NCI-H748 (cell line): ENCODE measurements at regions not wholly inside any gene's neighbourhood (a gene's known extent, or its start where the extent isn't known, plus 50 kb on each side); places are given as distances from the start of the nearest gene placed in this dataset.

Experiments used
- DNase-seq: peaks from one replicate; lab custom pipeline; 2025; ENCODE audit not compliant: unreplicated experiment; lab: John Stamatoyannopoulos, UW

DNA sequence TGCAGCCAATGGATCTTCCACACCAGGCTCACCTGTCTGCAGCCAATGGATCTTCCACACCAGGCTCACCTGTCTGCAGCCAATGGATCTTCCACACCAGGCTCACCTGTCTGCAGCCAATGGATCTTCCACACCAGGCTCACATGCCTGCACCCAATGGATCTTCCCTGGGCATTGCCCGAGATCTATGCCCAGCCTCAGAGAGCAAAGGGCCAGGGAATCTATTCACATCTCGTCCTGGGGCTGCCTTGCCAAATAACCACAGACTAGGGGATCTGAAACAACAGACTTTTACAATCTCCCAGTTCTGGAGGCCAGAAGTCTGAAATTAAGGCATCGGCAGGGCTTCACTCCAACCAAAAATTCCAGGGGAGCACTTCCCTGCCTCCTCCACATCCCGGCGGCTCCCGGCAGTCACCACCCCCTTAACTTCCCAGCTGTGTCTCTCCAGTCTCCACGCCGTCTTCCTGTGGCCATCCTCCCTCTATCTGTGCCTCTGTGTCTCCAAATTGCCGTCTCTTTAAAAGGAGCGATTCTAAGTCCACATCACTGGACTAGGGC, 92.4 kb upstream of the PPP2R2D start:
- DNase-seq = no peak

DNA sequence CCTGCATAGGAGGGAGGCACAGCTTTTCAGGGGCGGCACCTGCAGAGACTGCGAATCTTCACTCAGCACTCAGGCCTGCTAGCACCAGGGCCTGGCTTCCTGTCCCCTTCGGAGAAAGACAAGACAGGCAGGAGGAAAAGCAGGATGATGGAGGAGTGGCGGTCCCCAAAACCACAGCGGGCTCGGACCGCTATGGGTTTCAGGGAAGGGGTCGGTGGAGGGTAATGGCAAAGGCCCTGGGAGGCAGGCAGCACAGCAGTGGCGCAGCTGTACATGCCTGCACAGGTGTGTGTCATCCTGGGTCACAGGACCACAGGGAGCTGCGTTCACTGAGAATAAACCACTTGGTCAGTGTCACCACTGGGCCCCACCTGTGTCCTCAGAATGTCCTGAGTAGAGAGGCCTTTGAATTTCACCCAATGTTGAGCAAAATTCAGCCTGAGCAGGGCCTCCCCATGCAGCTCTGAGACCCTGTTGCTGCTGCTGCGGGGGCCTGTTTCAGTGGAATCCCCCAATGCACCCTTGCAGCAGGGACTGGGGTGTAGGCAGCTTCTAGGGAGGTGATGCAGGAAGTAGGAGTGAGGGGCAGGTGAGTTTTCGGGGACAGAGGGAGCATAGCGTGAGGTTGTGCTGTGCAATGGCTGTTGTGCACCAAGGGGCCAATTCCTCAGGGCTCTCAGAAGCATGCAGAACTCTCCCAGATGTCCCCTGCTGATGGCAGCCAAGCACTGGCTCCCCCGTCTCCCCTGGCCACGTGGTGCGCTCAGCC, 90.6 kb upstream of the PPP2R2D start:
- DNase-seq = no peak

DNA sequence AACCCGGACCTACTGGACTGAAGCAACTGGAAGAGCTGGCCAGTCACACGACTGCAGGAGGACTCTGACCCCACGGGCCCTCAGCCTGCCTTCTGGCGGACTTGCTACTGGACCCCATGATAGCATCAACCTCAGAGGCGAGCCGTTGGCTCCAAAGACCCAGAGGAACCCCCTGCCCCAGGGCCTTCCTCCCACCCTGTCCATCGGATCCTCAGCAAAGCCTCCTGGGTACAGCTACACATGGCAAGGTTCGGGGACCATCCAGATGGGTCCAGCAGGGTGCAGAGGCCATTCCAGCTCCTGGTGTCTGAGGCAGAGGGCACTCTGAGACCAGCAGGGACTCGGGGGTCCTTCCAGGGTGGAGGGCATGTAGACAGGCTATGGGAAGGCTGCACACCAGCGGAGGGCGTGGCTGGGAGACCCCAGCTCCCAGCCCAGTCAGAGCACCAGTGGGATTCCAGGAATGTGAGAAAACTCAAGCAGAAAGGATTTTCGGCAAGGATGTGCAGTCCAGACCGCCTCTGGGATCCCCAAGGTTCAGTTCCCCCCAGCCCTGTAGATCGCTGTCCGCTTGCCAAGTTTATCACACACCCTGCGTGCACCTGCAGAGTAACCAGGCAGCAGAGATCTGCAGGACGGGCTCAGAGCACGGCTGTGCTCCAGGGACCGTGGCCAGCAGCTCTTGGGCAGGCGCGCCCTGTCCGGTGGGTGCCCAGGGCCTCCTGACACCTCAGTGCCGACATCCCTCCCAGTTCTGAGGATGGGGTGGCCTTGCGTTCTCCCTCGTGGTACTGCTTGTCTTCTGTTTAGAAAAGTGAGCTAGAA, 89.8 kb upstream of the PPP2R2D start:
- no peak for DNase-seq

DNA sequence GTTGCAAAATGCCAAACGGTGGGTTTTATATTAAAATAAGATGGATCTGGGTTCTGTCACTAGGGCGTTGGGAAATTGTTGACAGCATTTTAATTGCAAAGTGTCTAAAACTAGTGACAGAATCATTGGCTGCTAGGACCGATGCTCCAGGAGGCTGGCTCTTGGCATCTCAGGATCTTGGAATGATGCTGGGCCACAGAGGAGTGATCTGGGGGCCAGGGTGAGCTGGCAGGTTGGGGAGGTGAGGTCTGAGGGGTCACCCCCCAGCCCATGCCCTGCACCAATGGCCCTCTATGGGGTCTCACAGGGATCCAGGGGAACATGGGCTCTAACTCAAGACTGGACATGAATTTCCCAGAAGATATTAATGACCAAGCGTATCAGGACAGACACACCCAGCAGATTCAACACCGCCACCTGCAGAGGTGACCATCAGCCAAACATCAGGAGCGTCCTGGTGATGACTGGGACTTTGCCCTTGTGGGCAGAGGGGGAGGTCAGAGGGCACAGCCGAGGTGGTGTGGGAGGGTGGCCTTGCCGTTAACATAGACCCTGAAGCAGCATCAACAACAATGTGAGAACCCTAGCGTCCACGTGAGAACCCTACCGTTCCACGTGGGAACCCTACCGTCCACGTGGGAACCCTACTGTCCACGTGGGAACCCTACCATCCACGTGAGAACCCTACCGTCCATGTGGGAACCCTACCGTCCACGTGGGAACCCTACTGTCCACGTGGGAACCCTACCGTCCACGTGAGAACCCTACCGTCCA, 89.0 kb upstream of the PPP2R2D start:
- no peak for DNase-seq

DNA sequence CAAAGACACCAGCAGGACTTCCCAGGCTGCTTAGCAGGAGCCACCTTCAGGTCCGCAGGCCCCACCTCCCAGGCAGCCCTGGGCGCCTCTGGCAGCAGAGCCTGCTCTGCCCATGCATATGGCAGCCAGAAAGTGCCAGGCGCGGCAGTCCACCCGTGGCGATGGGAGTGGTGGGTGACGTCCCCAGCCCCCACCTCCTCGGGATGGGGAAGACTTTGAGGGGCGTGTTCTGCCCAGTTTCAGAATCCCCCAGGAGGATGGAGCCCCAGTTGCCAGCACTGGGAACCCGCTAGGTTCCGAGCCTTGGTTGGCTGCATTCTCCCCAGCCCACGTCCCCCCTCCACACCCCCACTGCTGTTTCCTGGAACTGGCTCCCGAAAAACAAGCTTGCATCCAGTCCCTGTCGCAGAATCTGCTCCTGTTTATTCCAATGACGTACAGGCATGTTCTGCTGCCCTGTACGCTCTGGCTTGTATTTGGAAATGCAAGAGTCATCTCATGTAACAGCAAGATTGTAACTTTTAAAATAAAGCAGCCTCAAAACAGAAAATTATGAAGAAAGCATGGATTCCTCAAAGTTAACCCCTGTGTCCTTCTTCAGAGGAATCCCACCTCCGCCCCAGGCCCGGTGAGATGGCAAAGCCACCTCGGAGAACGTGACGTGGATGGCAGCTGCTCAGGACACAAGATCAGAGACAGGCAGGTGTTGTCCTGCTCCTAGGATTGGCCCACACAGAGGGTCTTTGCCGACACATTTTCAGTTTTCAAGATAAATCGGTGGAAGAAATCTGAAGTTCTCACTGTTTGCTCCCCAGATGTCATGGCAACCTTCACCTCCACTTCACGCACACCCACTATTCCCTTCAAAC, 87.8 kb upstream of the PPP2R2D start:
- DNase-seq = no peak

DNA sequence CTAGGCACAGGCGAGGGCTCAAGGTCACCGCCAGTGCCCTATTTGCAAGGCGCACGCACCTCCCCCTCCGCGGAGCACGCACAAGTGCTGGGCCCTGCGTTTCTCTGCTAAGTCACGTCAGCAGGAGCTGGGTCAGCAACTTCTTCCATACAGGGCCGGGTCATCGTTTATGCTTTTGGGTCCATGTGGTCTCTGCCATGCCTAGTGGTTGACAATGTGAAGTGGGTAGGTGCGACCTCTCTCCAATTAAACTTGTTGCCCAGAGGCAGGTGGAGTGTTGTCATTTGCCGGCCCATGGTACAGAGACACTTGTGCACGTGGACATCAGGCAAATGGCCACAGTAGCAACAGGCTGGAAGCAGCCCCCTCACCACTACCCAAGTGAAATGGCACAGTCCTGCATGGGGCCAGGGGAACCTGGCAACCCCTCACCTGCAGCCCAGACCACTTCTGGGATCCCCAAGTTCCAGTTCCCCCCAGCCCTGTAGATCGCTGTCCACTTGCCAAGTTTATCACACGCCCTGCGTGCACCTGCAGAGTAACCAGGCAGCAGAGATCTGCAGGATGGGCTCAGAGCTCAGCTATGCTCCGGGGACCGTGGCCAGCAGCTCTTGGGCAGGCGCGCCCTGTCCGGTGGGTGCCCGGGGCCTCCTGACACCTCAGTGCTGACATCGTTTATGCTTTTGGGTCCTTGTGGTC, 86.1 kb upstream of the PPP2R2D start:
- DNase-seq = peak; percentile 36

DNA sequence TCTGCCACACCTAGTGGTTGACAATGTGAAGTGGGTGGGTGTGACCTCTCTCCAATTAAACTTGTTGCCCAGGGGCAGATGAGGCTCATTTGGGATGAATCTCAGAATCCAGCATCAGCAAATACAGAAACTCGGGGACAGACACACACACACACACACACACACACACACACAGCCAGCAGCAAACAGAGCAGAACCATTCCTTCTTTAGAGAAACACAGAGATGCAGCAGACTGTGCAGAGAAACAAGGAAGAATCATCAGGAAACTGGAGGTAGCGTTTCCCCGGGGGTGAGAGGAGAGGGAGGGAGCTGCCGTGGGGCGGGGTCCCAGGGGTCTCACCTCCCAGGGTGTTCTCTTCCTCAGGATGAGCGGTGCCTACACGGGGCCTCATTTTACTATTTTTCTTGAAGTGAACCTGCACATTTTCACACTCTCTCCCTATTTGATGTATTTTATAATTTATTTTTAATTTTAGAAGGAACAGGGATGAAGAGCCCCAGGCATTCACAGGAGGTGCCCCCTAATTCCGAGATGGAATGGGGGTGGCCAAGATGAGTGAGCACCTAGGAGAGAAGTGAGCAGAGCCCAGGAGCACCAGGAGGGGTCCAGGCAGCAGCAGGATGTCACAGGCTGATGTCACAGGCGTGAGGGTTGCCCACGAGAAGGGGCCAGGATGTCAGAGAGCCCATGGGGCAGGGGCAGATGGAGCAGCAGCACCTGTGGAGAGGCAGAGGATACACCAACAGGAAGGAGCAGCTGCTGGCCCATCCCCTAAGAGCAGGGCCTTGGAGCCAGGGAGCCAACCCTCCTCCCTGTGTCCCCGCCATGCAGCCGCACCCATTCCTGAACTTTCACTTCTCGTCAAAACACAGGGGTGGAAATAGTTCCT, 85.3 kb upstream of the PPP2R2D start:
- DNase-seq = peak; percentile 2

DNA sequence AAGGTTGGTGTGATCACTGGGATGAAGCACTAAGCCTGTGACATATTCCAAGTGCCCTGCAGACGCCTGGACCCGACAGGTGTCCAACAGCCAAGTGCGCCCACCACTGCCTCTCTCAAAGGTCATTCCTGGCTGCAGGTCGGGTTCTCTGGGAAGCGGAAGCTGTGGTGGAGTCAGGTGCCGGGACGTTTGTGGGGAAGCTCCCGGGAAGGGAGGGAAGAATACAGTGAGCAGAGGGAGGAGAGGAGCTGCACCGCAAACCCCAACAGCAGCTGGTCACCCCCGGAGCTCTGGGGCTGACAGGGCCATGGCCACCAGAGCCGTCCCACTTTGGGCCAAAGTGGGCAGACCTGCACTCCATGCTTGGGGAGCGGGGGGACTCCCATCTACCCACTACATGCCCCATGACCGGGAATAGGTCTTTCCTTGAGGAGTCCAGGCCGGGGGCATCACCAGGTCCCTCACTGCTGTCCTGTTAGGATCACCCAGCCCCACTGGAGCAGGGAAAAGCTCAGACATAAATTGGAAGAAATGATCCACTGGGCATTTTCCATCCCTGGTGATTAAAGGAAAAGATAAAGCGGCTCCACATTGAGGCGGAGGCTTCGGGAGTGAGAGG, 84.5 kb upstream of the PPP2R2D start:
- no peak for DNase-seq

DNA sequence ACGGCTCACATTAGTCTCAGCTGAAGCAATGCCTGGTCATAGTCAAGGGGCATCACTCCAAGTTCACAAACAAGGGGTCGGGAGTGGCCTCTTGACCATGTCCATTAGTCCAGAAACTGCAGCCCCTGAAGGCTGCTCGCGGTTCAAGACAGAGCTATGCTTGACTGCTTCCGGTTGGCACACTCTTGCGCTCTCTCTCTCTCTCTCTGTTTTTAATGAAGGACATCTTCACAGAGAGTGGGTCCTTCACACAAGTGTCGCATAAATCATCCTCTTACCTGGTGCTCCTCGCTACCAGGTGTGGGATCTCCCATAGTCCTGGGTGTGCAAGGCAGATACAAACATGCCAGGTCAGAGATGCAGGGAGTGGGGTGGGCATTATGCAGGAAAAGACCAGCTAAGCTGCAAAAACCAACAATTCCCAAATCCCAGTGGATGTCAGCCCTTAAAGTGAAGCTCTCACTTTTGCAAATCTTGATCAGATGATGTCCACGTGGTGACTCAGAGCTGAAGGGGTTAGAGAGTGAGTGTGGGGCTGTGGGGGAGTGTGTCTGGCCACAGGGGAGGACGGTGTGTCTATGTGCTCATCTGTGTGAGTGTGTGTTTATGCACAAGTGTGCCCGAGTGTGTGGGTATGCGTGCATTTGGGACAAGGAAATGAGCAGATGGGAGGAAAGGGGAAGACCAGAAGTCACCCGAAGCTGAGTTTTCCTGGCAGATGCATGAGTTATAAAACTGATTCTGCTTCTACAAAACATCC, 83.7 kb upstream of the PPP2R2D start:
- DNase-seq = peak; percentile 15

DNA sequence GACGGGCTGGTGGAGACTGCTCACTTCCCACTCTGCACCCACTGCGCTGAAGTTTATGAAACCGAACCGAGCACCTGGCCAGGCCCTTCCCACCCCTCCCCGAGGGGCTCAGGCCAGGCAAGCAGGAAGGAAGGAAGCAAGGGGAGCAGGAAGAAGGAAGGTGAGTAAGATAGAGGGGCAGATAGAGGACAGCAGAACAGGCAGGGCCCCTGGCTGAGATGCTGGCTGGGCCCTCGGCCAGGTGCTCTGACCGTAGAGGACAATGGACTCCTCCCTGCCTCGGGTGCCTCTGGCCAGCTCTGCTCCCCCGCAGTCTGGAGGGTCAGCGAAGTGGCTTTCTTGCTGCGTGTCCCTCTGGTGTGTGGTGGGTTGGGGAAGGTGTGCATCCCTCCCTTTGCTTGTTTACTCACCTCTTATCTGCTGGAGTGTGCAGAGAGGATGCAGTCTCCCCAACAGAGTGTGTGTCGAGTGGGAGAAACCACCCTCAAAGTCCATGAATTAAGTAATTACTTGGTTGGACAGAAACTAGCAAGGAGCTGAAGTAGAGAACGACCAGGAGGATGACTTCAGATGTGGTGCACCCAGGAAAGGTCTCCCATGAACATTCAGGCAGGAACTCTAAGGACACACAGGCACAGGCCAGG, 82.8 kb upstream of the PPP2R2D start:
- DNase-seq = no peak

DNA sequence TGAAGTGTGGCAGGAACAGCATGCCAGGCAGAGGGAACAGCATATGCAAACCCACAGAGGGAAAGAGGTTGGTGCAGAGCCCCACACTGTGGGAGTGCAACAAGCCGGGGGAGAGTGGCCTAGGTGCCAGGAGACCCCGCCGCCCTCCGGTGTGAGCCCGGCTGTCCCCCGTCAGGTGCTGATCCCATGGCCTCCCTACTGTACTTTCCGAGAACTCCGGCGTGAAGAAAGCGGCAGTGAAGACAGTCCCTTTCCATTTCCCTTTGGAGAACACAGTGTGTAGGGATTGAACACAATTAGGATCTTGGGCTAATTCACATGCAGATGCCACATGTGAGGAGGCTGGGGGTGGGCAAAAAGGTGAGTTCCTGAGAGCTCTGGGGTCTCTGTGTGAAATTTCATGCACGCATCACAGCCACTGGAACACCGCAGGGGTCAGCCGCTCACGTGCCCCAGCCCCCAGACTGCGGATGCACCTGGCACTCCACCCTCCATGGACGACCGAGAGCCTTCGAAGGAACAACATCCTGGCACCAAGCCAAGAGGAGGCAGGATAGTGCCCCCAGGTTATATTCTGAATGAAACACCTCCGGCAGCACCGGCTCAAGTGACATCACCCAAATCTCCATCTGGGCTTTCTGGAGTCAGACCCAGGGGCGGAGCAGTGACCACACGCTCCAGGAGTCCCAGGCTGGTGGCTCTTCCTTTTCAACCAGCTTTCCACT, 82.1 kb upstream of the PPP2R2D start:
- DNase-seq = peak; percentile 68

DNA sequence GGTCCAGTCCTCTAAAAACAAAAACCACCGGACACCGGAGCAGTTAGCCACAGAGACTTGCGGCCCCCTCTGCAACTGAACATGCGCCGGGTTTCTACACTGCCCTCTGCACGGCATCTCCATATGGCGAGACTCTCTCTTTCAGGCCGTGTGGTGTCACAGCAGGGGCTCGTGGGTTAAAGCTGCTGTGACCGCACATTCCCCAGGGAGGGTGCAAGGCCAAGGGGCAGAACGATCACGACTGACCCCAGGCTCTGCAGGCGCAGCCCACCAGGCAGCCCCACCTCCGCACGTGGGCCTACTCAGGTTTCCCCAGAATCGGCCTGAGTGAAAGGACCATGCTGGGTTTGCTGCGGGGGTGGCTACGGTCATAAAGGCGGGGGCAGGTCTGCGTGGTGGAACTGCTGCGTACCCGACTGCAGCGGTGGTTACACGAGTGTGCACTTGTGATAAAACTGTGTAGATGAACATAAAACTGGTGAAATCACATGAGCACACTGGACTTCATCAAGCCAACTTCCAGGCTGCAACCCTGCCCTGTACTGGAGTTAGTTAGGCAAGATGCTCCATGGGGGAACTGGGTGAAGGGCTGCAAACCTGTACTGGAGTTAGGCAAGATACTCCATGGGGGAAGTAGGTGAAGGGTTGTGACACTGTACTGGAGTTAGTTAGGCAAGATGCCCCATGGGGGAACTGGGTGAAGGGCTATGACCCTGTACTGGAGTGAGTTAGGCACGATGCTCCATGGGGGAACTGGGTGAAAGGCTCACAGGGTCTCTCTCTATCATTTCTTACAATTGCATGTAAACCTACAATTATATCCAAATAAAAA, 81.4 kb upstream of the PPP2R2D start:
- no peak for DNase-seq

DNA sequence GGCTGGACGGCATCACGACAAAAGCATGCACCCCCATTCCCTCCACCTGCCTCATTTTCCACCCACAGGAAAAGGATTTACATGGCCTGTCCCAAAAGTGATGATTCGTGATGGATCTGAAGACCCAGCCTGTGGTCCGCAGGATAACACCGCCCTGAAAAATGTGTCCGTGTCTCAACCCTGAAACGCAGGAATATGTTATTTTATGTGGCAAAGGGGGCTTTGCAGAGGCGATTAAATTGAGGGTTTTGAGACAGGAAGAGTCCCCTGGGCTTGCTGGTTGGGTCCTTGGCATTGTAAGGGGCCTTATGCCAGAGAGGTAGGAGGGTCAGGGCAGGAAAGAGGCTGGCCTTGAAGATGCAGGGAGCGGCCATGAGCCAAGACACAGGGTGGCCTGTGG, 80.2 kb upstream of the PPP2R2D start:
- DNase-seq = no peak

DNA sequence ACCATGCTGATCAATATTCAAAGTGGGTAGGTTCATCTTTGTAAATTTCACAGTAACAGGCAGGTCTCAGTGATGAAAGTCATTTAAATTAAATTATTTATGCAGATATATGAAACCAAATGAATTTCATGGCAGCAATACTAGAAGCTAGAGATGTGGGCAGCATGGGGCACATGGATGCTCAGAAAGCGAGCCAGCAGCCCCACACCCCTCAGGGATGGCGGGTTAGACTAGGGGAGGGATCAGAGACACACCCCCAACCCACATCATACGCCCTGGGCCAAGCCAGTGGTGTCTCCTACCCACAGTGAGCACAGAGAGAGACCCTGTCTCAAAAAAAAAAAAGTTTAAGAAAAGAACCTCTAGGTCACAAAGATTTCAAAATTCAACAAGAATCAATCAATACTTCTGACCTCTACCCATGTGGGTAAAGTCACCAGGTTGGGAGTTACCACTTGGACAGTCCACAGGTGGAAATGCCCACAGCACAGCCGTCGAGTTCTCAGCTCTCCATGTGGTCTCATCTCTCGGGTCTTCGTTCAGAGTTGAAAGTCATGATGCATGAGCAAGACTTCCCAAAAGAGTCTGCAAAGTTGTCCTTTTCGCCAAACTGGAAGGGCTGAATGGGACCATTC, 79.3 kb upstream of the PPP2R2D start:
- DNase-seq = no peak

DNA sequence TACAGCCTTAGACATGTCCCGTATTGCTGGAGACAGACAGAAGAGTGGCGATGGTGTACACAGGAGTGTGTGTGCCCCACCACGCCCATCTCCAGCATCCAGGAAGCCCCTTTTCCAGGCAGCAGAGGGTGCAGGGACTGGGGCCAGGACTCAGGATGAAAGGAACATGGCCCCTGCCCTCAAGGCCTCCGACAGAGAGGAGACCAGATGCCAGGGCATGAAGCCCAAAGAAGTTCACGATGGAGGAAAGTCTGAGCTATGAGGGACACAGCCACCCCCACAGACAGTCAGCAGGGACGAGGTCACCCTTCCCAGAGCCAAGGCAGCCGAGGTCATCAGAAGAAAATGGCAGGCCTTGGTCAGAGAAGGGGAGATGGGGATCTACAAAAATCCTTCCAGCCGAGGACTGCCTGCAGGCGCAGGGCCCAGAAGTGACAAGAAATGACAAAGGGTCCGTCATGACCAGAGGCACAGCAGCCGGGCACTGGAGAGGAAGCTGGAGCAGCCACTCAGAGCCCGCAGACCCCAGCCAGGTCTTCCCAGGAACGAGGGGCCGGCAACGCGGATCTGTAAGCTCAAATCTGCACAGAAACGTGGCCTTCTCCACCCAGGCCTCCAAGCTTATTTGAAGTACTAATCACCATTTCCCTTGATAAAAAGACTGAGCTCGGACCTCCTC, 78.7 kb upstream of the PPP2R2D start:
- DNase-seq = no peak
